ENCODE measurements at regions not wholly inside any gene's neighbourhood (a gene's known extent, or its start where the extent isn't known, plus 50 kb on each side); places are given as distances from the start of the nearest gene placed in this dataset.

DNA sequence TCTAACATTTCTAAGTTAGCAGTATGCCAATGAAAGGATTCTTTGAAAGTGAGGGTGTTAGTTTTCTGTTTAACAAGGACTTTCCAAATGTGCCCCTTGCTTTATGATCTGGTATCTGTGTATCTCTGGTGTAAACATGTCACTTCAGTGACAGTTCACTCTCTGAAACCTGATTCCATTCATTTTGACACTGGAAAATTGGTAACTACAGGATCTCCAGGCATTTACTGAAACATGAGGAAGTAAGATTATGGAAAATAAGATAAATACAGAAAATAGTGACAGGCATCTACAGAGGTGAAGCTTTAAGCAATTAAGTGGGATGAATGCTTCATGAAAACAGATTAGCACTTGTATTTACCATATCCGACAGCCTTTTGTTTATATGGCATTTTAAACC is 101.6 kb upstream of the MYO16 start:
- Histone ChIP-seq H3K4me1 (ENCODE audit: control insufficient read depth, extremely low read depth, insufficient read depth, low read length) (no peaks in the 10 kb centered on the region), H4K20me1 (ENCODE audit: control insufficient read depth, extremely low read depth, insufficient read depth, low read length) (no peaks in the 10 kb centered on the region), H2AFZ (ENCODE audit: control insufficient read depth, low read length) (no peak overlapping the region), H3K4me3 (ENCODE audit: control insufficient read depth in 2 of 3, extremely low read depth in 1 of 3, insufficient read depth in 2 of 3, low read depth in 1 of 3, low read length in 3 of 3) (no peak overlapping the region), H3K79me2 (ENCODE audit: control insufficient read depth, insufficient read depth, low read length) (no peaks in the 10 kb centered on the region), H3K9ac (ENCODE audit: control insufficient read depth, extremely low read depth, insufficient read depth, low read length) (no peak overlapping the region), H3K4me2 (ENCODE audit: control insufficient read depth, extremely low read depth, insufficient read depth, low read depth, low read length) (no peak overlapping the region), H3K9me3 (ENCODE audit: control insufficient read depth, low read depth, low read length) (no peaks in the 10 kb centered on the region), H3K36me3 (ENCODE audit: control insufficient read depth in 2 of 2, extremely low read depth in 1 of 2, insufficient read depth in 2 of 2, low read length in 2 of 2) (no peaks in the 10 kb centered on the region), H3K9me1 (ENCODE audit: control insufficient read depth, extremely low read depth, insufficient read depth, low read length) (no peaks in the 10 kb centered on the region), H3K27me3 (ENCODE audit: control insufficient read depth, extremely low read depth, insufficient read depth, low read length) (no peaks in the 10 kb centered on the region), H3K27ac (ENCODE audit: control insufficient read depth, insufficient read depth, low read length) (no peak overlapping the region)
- dilution Hi-C loops (cut with MboI; ENCODE audit: extremely low pct_ligation_motif_present, low sequenced_read_pairs) = no loop called here
- DNase-seq (ENCODE audit: low read depth, low spot score) (no peak), FAIRE-seq (no peak)
- TF ChIP-seq, protein P1, sequence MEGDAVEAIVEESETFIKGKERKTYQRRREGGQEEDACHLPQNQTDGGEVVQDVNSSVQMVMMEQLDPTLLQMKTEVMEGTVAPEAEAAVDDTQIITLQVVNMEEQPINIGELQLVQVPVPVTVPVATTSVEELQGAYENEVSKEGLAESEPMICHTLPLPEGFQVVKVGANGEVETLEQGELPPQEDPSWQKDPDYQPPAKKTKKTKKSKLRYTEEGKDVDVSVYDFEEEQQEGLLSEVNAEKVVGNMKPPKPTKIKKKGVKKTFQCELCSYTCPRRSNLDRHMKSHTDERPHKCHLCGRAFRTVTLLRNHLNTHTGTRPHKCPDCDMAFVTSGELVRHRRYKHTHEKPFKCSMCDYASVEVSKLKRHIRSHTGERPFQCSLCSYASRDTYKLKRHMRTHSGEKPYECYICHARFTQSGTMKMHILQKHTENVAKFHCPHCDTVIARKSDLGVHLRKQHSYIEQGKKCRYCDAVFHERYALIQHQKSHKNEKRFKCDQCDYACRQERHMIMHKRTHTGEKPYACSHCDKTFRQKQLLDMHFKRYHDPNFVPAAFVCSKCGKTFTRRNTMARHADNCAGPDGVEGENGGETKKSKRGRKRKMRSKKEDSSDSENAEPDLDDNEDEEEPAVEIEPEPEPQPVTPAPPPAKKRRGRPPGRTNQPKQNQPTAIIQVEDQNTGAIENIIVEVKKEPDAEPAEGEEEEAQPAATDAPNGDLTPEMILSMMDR (optimal IDR thresholded peaks at IDR 0.05 in 1 of 3, IDR thresholded peaks at IDR 0.05 in 1 of 3, conservative IDR thresholded peaks at IDR 0.05 in 1 of 3; ENCODE audit: extremely low read depth in 1 of 3, insufficient read depth in 2 of 3, low read length in 3 of 3) = no peak
- no peak for TF ChIP-seq EZH2 (IDR thresholded peaks at IDR 0.05; ENCODE audit: low read length)

DNA sequence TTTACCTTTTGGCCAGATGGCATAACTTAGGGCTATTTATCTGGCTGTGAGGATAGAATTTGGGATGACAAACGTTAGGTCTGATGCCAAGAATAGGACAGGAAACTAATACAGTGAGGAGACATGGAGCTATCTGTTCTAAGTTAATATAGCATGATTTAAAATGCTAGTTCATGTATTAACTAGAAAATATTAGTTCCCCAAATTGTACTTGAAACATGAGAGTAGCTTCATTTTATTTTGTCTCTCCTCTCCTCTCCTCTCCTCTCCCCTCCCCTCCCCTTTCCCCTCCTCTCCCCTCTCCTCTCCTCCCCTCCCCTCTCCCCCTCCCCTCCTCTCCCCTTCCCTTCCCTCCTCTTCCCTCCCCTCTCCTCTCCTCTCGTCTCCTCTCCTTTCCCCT is 101.1 kb upstream of the MYO16 start:
- Histone ChIP-seq H4K20me1 (ENCODE audit: control insufficient read depth, extremely low read depth, insufficient read depth, low read length) (no peaks in the 10 kb centered on the region), H3K9ac (ENCODE audit: control insufficient read depth, extremely low read depth, insufficient read depth, low read length) (no peak overlapping the region), H3K9me1 (ENCODE audit: control insufficient read depth, extremely low read depth, insufficient read depth, low read length) (no peaks in the 10 kb centered on the region), H3K36me3 (ENCODE audit: control insufficient read depth in 2 of 2, extremely low read depth in 1 of 2, insufficient read depth in 2 of 2, low read length in 2 of 2) (no peaks in the 10 kb centered on the region), H3K79me2 (ENCODE audit: control insufficient read depth, insufficient read depth, low read length) (no peaks in the 10 kb centered on the region), H3K27me3 (ENCODE audit: control insufficient read depth, extremely low read depth, insufficient read depth, low read length) (no peaks in the 10 kb centered on the region), H3K4me1 (ENCODE audit: control insufficient read depth, extremely low read depth, insufficient read depth, low read length) (no peaks in the 10 kb centered on the region), H2AFZ (ENCODE audit: control insufficient read depth, low read length) (no peak overlapping the region), H3K4me2 (ENCODE audit: control insufficient read depth, extremely low read depth, insufficient read depth, low read depth, low read length) (no peak overlapping the region), H3K27ac (ENCODE audit: control insufficient read depth, insufficient read depth, low read length) (no peak overlapping the region), H3K9me3 (ENCODE audit: control insufficient read depth, low read depth, low read length) (no peaks in the 10 kb centered on the region), H3K4me3 (ENCODE audit: control insufficient read depth in 2 of 3, extremely low read depth in 1 of 3, insufficient read depth in 2 of 3, low read depth in 1 of 3, low read length in 3 of 3) (no peak overlapping the region)
- DNase-seq (ENCODE audit: low read depth, low spot score) = no peak
- FAIRE-seq = no peak
- dilution Hi-C loops (cut with MboI; ENCODE audit: extremely low pct_ligation_motif_present, low sequenced_read_pairs) = no loop called here
- TF ChIP-seq EZH2 (IDR thresholded peaks at IDR 0.05; ENCODE audit: low read length) = no peak
- TF ChIP-seq, protein P1 (optimal IDR thresholded peaks at IDR 0.05 in 1 of 3, IDR thresholded peaks at IDR 0.05 in 1 of 3, conservative IDR thresholded peaks at IDR 0.05 in 1 of 3; ENCODE audit: extremely low read depth in 1 of 3, insufficient read depth in 2 of 3, low read length in 3 of 3) = no peak

Measured in keratinocyte (primary cell).